Epithelial cell of esophagus (primary cell): ENCODE measurements at regions not wholly inside any gene's neighbourhood (a gene's known extent, or its start where the extent isn't known, plus 50 kb on each side); places are given as distances from the start of the nearest gene placed in this dataset.

ENCODE experiments used
- DNase-seq: peaks from one replicate; pipeline ENCODE4 v3.0.0; 2010; ENCODE audit warnings: low read depth
- H3K4me3 ChIP-seq: 2 replicates; pipeline ENCODE4 v1.5.1; 2011; ENCODE audit warnings: mild to moderate bottlenecking, low read length, control low read depth
- CTCF ChIP-seq: IDR thresholded peaks from 2 replicates; pipeline ENCODE4 v1.5.1; 2011; ENCODE audit warnings: low read depth, mild to moderate bottlenecking, low read length, control low read depth, inconsistent platforms; ENCODE audit not compliant: insufficient read depth; ENCODE audit errors: missing control alignments

GRCh38 chr5:144822503-144822902 is 651.8 kb downstream of the KCTD16 start:
- DNase-seq = no peak
- H3K4me3 ChIP-seq = no peak overlapping the region
- no peak for TF ChIP-seq CTCF

DNA sequence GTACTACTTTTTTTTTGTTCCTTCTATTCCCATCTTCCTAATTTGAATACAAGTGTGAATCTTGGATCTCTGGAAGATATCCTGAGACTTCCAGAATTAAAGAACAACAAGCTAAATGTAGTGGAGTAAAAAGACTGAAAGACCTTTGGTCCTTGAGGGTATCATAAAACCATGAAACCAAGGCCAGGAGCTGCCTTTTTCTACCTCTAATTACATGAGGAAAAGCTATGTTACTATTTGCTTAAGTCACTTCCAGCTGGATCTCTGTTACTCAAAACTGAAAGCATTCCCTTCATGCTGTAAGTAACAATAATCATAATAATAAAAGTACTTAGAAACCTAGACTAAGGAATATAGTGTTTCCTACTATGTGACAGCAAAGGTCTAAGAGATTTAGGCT is 649.6 kb downstream of the KCTD16 start:
- H3K4me3 ChIP-seq = no peak overlapping the region
- DNase-seq = no peak
- TF ChIP-seq CTCF = no peak

DNA sequence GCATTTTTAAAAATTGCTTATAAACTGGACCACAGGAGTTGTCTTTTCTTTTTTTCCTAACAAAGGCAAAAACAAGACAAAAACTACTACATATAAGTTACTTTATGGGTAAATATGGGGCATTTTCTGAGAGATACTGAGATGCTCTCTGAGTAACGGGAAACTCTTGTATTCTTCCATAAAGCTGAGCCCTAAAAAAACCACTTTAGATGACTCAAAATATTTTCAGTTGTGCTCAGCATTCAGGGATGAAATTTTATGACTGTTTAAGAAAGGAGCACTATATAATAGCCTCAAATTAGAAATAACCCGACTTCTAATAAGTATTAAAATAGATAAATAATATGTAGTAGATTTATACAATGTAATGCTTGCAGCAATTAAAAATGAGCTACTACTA is 644.5 kb downstream of the KCTD16 start:
- DNase-seq = no peak
- no peak overlapping the region for H3K4me3 ChIP-seq
- no peak for TF ChIP-seq CTCF

DNA sequence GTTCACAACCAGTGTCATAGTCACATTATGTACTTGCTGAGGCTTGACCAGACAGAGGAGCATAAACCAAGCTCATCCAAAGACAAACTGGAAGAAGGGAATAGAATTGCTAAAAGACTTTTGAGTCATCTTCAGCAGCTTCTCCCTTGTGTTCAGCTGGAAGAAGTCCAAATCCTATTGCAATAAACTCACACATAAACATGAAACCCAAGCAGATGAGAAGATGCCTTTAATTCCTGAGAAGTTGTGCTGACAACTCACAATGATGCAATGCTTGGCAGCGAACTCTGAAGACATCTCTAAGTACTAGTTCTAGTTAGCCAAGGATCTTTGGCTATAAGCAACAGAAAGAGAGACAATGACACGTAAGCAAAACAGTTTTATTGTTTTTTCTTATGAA is 642.1 kb downstream of the KCTD16 start:
- no peak for TF ChIP-seq CTCF
- peak; percentile 86 for DNase-seq
- no peak overlapping the region for H3K4me3 ChIP-seq

DNA sequence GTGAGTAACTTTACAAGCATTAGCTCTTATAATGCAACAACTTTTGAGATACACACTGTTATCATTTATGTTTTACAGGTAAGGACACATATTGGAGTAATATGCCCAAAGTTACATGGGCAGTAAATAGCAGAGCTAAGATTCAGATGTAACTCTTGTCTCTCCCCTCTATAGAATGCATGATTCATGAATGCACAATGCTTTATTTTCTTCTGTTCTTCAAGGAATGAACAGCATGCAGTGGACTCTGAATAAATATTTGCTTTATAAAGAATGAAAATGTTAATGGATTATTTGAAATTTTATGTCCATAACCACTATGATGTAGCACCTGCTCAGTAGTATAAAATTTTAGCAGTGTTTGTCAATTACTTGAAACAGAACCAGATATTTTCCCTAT is 629.5 kb downstream of the KCTD16 start:
- no peak for DNase-seq
- TF ChIP-seq CTCF = no peak
- H3K4me3 ChIP-seq = no peak overlapping the region

GRCh38 chr5:144798595-144798994 is 627.9 kb downstream of the KCTD16 start:
- TF ChIP-seq CTCF = no peak
- no peak for DNase-seq
- no peak overlapping the region for H3K4me3 ChIP-seq

GRCh38 chr5:144794922-144795321 is 624.2 kb downstream of the KCTD16 start:
- no peak for DNase-seq
- no peak for TF ChIP-seq CTCF
- no peak overlapping the region for H3K4me3 ChIP-seq
